ENCODE measurements at regions not wholly inside any gene's neighbourhood (a gene's known extent, or its start where the extent isn't known, plus 50 kb on each side); places are given as distances from the start of the nearest gene placed in this dataset.

DNA sequence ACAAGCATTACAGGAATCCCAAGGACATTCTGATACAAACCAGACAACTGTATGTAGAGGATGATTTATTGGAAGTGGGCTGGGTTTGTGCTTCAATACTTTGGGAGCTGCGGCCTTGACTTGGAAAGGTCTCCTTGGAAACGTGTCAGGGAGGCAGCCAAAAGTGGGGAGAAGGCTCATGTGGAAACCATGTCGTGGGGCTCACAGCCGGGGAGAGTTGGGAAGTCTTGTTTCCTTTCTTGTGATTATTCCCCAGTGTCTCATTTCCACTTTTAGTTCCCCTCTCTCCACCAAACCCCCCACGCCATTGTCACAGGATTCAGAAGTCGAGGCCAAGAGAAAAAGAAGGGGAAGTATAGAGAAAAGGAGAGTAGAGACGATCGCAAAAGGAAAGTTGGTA lies 53.9 kb upstream of the SFMBT2 start:
- no peak for DNase-seq (ENCODE audit: low read depth)
- no peak overlapping the region for H3K4me3 ChIP-seq (ENCODE audit: low read depth, low read length)
- TF ChIP-seq, protein P1, sequence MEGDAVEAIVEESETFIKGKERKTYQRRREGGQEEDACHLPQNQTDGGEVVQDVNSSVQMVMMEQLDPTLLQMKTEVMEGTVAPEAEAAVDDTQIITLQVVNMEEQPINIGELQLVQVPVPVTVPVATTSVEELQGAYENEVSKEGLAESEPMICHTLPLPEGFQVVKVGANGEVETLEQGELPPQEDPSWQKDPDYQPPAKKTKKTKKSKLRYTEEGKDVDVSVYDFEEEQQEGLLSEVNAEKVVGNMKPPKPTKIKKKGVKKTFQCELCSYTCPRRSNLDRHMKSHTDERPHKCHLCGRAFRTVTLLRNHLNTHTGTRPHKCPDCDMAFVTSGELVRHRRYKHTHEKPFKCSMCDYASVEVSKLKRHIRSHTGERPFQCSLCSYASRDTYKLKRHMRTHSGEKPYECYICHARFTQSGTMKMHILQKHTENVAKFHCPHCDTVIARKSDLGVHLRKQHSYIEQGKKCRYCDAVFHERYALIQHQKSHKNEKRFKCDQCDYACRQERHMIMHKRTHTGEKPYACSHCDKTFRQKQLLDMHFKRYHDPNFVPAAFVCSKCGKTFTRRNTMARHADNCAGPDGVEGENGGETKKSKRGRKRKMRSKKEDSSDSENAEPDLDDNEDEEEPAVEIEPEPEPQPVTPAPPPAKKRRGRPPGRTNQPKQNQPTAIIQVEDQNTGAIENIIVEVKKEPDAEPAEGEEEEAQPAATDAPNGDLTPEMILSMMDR (IDR thresholded peaks at IDR 0.05; ENCODE audit: low read depth, low read length, missing control alignments): no peak
- in situ Hi-C loops (cut with HindIII; ENCODE audit: low sequenced_read_pairs): no loop called here
